DMS 273 (cell line): ENCODE measurements at regions not wholly inside any gene's neighbourhood (a gene's known extent, or its start where the extent isn't known, plus 50 kb on each side); places are given as distances from the start of the nearest gene placed in this dataset.
A peak's percentile ranks its signal among the peaks of the same experiment; 100 is the strongest.

Experiments
- DNase-seq: peaks from one replicate; lab custom pipeline; 2025; ENCODE audit not compliant: unreplicated experiment; lab: John Stamatoyannopoulos, UW

- DNase-seq = no peak
These were observed 132.8 kb upstream of the ACVR2A start for GRCh38 chr2:147712051-147712450.

- no peak for DNase-seq
These were observed 133.8 kb upstream of the ACVR2A start for GRCh38 chr2:147711031-147711430.

- no peak for DNase-seq
These were observed 135.2 kb upstream of the ACVR2A start for GRCh38 chr2:147709655-147710054.

GRCh38 chr2:147703171-147703570, 141.7 kb upstream of the ACVR2A start:
- DNase-seq = no peak

- no peak for DNase-seq
These were observed 146.7 kb upstream of the ACVR2A start for GRCh38 chr2:147698166-147698565.

DNA sequence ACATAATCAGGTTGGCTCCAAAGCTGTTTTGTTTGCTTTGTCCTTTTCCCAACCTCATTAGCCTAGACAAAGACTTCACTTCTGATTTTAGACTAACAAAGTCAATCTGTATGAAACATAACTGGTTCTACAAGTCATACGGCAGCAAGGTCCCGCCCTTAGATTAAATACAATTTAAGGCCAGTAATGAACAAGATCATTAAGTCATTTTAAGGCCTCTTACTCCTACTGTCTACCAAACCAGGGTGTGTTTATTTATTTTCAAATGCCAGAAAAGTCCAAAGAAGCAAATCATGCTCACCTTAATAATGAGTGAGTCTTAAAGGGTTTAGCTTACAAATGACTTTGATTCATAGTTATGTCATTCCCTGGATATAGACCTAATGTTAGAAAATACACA, 148.4 kb upstream of the ACVR2A start:
- DNase-seq = no peak

- DNase-seq = no peak
These were observed 155.5 kb upstream of the ACVR2A start for GRCh38 chr2:147689220-147689909.

DNA sequence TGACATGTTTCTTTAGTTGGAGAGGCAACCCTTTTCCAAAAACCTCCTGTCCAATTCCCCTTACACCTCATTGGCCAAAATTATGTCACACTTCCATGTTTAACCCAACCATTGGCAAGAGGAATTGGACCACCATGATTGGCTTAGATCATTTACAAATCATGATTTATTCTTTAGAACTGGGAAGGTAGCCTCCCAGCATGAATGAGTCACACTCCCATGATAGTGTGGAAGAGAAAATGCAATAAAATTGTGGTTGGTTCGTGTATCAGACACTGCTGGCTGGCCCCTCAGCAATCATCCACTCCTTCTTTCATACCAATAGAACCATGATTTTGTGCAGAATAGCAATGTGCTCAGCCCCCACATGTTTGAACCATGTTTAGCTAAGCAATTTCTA, 156.6 kb upstream of the ACVR2A start:
- no peak for DNase-seq

DNA sequence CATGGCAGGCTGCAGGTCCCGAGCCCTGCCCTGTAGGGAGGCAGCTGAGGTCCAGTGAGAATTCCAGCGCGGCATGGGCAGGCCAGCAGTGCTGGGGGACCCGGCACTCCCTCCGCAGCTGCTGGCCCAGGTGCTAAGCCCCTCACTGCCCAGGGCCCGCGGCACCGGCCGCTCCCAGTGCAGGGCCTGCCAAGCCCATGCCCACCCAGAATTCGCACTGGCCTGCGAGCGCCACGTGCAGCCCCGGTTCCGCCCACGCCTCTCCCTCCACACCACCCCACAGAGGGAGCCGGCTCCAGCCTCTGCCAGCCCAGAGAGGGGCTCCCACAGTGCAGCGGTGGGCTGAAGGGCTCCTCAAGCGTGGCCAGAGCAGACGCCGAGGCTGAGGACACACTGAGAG, 158.5 kb upstream of the ACVR2A start:
- no peak for DNase-seq

- no peak for DNase-seq
These were observed 159.9 kb upstream of the ACVR2A start for GRCh38 chr2:147684903-147685302.

DNA sequence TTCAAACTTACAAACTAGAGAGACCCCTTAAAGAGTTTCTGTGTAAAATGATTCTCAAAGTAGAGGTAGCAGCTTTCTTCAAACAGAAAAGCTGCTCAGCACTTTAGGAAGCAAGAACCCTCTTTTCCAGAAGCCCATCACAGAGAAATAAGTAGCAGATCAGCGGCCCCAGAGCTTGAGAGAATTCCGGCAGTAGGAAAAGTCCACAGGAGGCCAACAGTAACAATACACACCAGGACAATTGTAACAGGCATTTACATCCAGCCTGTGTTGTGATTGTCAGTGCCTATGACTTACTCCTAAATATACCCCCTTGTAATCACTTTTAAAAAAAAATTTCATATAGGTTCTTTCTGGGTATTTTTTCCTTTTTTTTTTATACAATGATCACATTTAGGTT, 161.4 kb upstream of the ACVR2A start:
- DNase-seq = no peak

DNA sequence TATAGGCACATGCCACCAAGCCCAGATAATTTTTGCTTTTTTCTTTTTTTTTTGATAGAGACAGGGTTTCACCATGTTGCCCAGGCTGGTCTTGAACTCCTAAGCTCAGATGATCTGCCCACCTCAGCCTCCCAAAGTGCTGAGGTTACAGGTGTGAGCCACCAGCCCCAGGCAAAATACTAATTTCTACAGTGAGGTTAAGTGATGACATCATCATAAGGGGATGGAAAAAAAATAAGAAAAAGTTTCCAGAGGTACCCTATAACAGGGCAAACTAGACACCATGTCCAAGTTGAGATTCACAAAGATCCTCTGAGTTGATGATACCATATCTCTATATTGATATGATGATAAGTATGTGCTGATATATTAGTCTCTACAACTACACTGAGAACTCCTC, 163.7 kb upstream of the ACVR2A start:
- no peak for DNase-seq

DNA sequence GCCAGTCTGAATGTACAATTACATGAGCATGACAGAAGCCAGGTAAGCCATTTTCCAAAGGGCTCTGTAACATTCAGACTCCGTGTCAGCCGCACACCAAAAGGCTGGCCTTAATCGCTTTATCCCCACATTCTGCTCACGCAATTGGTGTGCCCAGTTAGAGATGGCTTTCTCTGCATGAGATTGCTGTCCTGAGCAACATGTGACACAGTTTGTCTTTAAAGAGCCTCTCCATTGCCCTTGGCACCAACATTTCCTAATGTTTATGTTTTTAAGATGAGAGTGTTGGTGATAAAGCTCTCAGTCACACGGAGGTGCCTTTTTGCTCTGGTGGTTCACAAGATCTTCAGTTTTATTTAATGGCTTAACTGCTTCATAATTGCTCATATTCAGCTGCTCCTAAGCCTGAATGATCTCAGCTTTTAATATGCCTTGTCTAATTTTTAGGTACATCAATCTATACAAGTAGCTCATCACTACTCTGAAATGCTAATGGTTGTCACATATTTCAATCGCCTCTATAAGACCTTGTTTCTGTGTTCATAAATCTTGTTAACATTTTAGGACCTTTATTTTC, 164.8 kb upstream of the ACVR2A start:
- no peak for DNase-seq

DNA sequence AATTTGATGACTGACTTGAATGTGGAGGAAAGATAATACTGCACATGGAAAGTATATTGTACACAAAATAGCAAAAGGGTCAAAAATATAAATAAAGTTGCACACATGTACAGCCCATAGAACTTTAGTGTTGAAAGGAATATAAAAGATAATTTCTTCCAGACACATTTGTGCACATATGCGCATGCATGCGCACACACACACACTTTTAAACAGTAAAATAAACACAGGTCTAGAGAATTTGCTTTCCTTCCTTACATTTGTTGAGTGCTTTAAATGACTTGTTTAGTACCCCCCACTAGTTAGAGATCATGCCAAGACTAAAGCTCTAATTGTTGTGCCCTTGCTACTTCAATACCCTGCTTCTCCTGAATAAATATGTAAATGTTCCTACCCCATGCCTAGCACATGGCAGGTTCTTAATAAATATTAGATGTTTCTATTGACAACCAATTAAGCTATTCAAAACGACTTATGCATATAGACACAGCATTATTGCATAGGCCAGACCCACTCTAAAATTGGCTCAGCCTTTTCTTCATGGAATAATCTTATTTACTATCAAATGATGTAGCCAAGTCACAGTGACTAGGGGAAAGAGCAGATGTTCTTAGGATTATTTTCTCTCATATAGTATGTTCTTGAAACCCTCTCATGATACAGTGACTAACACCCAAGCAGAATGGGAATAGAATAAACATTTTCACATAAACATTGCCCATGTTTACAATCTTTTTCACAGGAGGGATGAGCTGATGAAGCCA, 165.5 kb upstream of the ACVR2A start:
- DNase-seq = peak; percentile 3

DNA sequence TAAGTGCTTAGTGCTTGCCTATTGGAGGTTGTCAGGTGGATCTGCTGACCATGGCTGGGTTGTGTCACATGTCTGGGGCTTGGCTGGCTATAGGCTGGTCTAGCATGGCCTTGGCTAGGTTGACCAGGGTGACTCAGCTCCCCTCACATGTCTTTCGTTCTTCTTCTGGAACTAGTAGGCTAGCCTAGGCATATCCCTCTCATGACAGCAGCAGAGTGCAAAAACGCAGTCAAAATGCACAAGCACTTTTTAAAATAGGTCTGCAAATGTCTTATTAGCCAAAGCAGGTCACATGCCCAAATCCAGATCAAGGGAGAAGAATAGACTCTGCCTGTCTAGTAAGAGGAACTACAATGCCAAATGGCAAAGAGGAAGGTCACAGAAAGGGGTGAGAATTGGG, 179.7 kb upstream of the ACVR2A start:
- no peak for DNase-seq

DNA sequence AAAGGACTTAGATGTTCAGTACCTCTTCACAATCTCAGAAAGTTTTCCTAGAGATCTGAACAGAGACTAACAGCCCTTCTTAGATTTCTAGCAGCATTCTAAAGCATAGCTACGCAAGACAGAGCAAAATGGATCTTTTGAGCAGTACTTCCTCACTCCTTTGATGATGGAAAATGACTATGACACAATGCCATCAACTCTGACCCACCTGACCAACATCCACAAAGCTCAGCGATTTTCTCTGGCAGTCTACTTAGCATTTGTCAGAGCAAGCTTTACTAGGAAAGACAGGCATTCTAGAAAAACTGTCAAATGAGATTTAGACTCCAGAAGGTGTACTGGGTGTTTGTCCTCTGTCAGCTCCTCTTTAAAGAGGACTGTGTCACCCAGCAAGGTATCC, 180.9 kb upstream of the ACVR2A start:
- DNase-seq = no peak

- no peak for DNase-seq
These were observed 181.5 kb upstream of the ACVR2A start for GRCh38 chr2:147663153-147663961.

DNA sequence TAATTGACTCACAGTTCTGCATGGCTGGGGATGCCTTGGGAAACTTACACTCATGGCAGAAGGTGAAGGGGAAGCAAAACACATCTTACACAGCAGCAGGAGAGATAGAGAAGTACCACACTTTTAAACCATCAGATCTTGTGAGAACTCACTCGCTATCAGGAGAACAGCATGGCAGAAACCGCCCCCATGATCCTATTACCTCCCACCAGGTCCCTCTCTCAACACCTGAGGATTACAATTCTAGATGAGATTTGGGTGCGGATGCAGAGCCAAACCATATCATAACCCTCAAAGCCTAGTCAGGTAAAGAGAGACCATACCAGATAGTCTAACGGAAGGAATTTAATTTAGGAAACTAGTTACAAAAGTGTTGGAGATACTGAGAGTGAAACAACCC, 182.6 kb upstream of the ACVR2A start:
- no peak for DNase-seq

GRCh38 chr2:147660680-147661079, 184.1 kb upstream of the ACVR2A start:
- DNase-seq = no peak

- no peak for DNase-seq
These were observed 185.8 kb upstream of the ACVR2A start for GRCh38 chr2:147659051-147659450.
